Stimulated activated CD8-positive, alpha-beta memory T cell treated with anti-CD3 and anti-CD28 coated beads, Interleukin-15, amount 100 ng/mL, for 4 hours (primary cell): ENCODE measurements at regions not wholly inside any gene's neighbourhood (a gene's known extent, or its start where the extent isn't known, plus 50 kb on each side); places are given as distances from the start of the nearest gene placed in this dataset.
"Not testable (repeated sequence)": the region's sequence is repeated elsewhere in the genome, so short reads cannot be mapped to it uniquely, and the experiment has no call there.

ENCODE experiments used
- DNase-seq, 2 donors: peaks; one replicate each; pipeline ENCODE4 v3.0.0-alpha.2; 2020; ENCODE audit warnings: low read depth in 2 of 2

- no peak for DNase-seq
Measured at GRCh38 chr1:21385022-21385421, 54.9 kb upstream of the NBPF3 start.

GRCh38 chr1:21384620-21385019, 55.3 kb upstream of the NBPF3 start:
- DNase-seq = no peak

- DNase-seq = no peak
Measured at GRCh38 chr1:21383785-21384401, 56.0 kb upstream of the NBPF3 start.

- DNase-seq = no peak
Measured at GRCh38 chr1:21381354-21381753, 58.6 kb upstream of the NBPF3 start.

GRCh38 chr1:21380147-21380546, 59.8 kb upstream of the NBPF3 start:
- DNase-seq = not testable (repeated sequence)

GRCh38 chr1:21379571-21379970, 60.4 kb upstream of the NBPF3 start:
- DNase-seq = no peak

GRCh38 chr1:21378705-21379494, 61.0 kb upstream of the NBPF3 start:
- no peak for DNase-seq

- no peak for DNase-seq
Measured at GRCh38 chr1:21372383-21372782, 67.6 kb upstream of the NBPF3 start.

- DNase-seq = no peak
Measured at GRCh38 chr1:21369905-21370304, 70.0 kb upstream of the NBPF3 start.

GRCh38 chr1:21368515-21369289, 71.2 kb upstream of the NBPF3 start:
- peak in 1 of 2 donors; percentile 31 for DNase-seq

GRCh38 chr1:21367973-21368514, 71.9 kb upstream of the NBPF3 start:
- DNase-seq = not testable (repeated sequence)

GRCh38 chr1:21366288-21366687, 73.6 kb upstream of the NBPF3 start:
- no peak for DNase-seq

GRCh38 chr1:21365036-21365435, 74.8 kb upstream of the ECE1 start:
- DNase-seq = no peak

GRCh38 chr1:21362096-21362495, 71.8 kb upstream of the ECE1 start:
- DNase-seq = no peak

- no peak for DNase-seq
Measured at GRCh38 chr1:21361506-21361905, 71.2 kb upstream of the ECE1 start.

- DNase-seq = no peak
Measured at GRCh38 chr1:21357161-21357560, 66.9 kb upstream of the ECE1 start.

- no peak for DNase-seq
Measured at GRCh38 chr1:21355956-21356355, 65.7 kb upstream of the ECE1 start.

- no peak for DNase-seq
Measured at GRCh38 chr1:21352586-21352985, 62.3 kb upstream of the ECE1 start.

- DNase-seq = no peak
Measured at GRCh38 chr1:21351901-21352300, 61.6 kb upstream of the ECE1 start.

GRCh38 chr1:21350202-21350885, 60.1 kb upstream of the ECE1 start:
- DNase-seq = no peak

GRCh38 chr1:21349693-21350092, 59.4 kb upstream of the ECE1 start:
- DNase-seq = no peak

- DNase-seq = no peak
Measured at GRCh38 chr1:21347072-21347581, 56.9 kb upstream of the ECE1 start.
